Activated T-cell treated with anti-CD3 and anti-CD28 coated beads, Interleukin-2, amount 50 U/mL, for 24 hours (primary cell): ENCODE measurements at regions not wholly inside any gene's neighbourhood (a gene's known extent, or its start where the extent isn't known, plus 50 kb on each side); places are given as distances from the start of the nearest gene placed in this dataset.
"Not testable (repeated sequence)": the region's sequence is repeated elsewhere in the genome, so short reads cannot be mapped to it uniquely, and the experiment has no call there.

ENCODE experiments used
- DNase-seq: peaks from one replicate; pipeline ENCODE4 v3.0.0-alpha.2; 2020
- H3K27ac Mint-ChIP-seq: 2 replicates; pipeline ENCODE4 v1.8.0; 2020; ENCODE audit warnings: mild to moderate bottlenecking, mixed read lengths
- H3K27me3 Mint-ChIP-seq: 2 replicates; pipeline ENCODE4 v1.8.0; 2020; ENCODE audit warnings: mixed read lengths
- H3K36me3 Mint-ChIP-seq: 2 replicates; pipeline ENCODE4 v1.8.0; 2020; ENCODE audit warnings: low read depth, mixed read lengths
- H3K4me1 Mint-ChIP-seq: 2 replicates; pipeline ENCODE4 v1.8.0; 2020; ENCODE audit warnings: low read depth, mixed read lengths
- H3K4me3 Mint-ChIP-seq: 2 replicates; pipeline ENCODE4 v1.8.0; 2020; ENCODE audit warnings: mild to moderate bottlenecking, moderate library complexity, mixed read lengths
- H3K9me3 Mint-ChIP-seq: 2 replicates; pipeline ENCODE4 v1.8.0; 2020; ENCODE audit warnings: mixed read lengths

DNA sequence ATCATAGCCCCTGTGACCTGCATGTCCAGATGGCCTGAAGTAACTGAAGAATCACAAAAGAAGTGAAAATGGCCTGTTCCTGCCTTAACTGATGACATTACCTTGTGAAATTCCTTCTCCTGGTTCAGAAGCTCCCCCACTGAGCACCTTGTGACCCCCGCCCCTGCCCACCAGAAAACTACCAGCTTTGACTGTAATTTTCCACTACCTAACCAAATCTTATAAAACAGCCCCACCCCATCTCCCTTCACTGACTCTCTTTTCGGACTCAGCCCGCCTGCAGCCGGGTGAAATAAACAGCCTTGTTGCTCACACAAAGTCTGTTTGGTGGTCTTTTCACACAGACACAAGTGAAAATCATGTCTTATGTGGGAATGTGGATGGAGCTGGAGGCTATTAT lies 373.9 kb upstream of the TRPC7 start:
- H3K27me3 Mint-ChIP-seq, H3K36me3 Mint-ChIP-seq, H3K4me3 Mint-ChIP-seq, DNase-seq, H3K27ac Mint-ChIP-seq, H3K4me1 Mint-ChIP-seq, H3K9me3 Mint-ChIP-seq: not testable (repeated sequence)

DNA sequence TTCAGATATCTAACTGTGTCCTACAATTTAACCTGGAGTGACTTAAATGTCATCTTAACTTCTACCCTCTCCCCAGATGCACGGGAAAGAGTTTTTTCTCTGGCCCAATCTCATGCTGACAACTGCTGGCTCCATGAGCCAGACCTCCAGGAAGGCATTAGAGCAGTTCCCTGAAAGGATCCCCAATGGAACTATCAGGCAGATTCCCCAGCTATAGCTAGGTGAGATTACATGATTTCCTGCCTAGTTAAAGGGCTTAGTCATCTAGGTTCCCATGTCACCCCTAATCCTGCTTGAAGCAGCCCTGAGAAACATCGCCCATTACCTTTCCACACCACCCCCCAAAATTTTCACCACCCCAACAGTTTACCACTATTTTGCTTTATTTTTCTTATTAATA lies 373.5 kb upstream of the TRPC7 start:
- no peak overlapping the region for H3K27ac Mint-ChIP-seq
- DNase-seq, result no peak
- no peaks in the 10 kb centered on the region for H3K4me1 Mint-ChIP-seq
- H3K9me3 Mint-ChIP-seq, result peaks cover 10% of the 10 kb centered on the region
- no peaks in the 10 kb centered on the region for H3K36me3 Mint-ChIP-seq
- H3K4me3 Mint-ChIP-seq, result no peak overlapping the region
- no peaks in the 10 kb centered on the region for H3K27me3 Mint-ChIP-seq

GRCh38 chr5:136736021-136736420 lies 370.7 kb upstream of the TRPC7 start:
- no peak overlapping the region for H3K27ac Mint-ChIP-seq
- H3K4me3 Mint-ChIP-seq, result no peak overlapping the region
- H3K9me3 Mint-ChIP-seq, result no peaks in the 10 kb centered on the region
- no peak for DNase-seq
- no peaks in the 10 kb centered on the region for H3K36me3 Mint-ChIP-seq
- H3K4me1 Mint-ChIP-seq, result no peaks in the 10 kb centered on the region
- H3K27me3 Mint-ChIP-seq, result no peaks in the 10 kb centered on the region

- DNase-seq, H3K9me3 Mint-ChIP-seq, H3K4me1 Mint-ChIP-seq, H3K27ac Mint-ChIP-seq, H3K27me3 Mint-ChIP-seq, H3K36me3 Mint-ChIP-seq, H3K4me3 Mint-ChIP-seq: not testable (repeated sequence)
These were observed 370.3 kb upstream of the TRPC7 start for GRCh38 chr5:136735611-136736010.

DNA sequence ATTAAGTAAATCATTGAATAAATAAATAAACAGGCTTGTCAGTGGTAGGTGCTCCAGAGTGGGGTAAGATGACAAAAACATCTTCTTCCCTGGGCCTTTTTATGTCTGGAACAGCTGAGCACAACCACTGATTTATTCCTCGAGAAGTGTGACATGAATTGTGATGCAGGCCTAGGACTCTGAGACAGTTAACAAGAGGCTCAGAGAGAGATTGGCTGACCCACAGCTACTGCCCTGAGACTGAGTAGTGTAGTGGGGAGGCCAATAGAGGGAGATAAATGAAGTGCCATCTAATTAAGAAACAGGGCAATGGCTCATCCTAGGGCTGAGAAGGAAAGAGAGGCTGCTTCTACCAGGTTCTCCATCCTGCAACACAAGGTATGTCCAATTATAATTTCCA lies 369.3 kb upstream of the TRPC7 start:
- no peak overlapping the region for H3K4me3 Mint-ChIP-seq
- no peaks in the 10 kb centered on the region for H3K36me3 Mint-ChIP-seq
- no peak for DNase-seq
- no peaks in the 10 kb centered on the region for H3K9me3 Mint-ChIP-seq
- no peaks in the 10 kb centered on the region for H3K27me3 Mint-ChIP-seq
- H3K27ac Mint-ChIP-seq, result no peak overlapping the region
- no peaks in the 10 kb centered on the region for H3K4me1 Mint-ChIP-seq

DNA sequence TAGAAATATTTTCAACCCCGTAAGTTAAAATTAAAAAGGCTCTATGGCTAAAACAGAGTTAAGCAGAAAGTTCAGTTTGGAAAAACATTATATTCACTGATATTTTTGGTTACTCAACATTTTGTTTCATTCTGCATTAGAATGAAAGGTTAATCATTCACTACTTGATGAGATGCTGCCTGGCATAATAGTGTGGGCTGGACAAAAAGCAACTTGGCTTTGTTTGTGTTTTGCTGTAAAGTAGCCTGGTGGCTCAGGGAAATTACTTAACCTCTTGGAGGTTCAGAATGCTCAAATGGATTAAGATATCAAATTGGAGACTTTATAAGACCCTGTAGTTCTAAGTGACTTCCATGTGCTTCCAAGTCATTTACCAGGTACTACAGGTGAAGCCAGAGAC lies 367.4 kb upstream of the TRPC7 start:
- no peak overlapping the region for H3K27ac Mint-ChIP-seq
- H3K27me3 Mint-ChIP-seq, result no peaks in the 10 kb centered on the region
- no peaks in the 10 kb centered on the region for H3K4me1 Mint-ChIP-seq
- H3K9me3 Mint-ChIP-seq, result no peaks in the 10 kb centered on the region
- no peak overlapping the region for H3K4me3 Mint-ChIP-seq
- H3K36me3 Mint-ChIP-seq, result no peaks in the 10 kb centered on the region
- no peak for DNase-seq

- no peaks in the 10 kb centered on the region for H3K36me3 Mint-ChIP-seq
- DNase-seq, result no peak
- peaks cover 3% of the 10 kb centered on the region for H3K9me3 Mint-ChIP-seq
- H3K4me1 Mint-ChIP-seq, result no peaks in the 10 kb centered on the region
- no peak overlapping the region for H3K27ac Mint-ChIP-seq
- no peak overlapping the region for H3K4me3 Mint-ChIP-seq
- H3K27me3 Mint-ChIP-seq, result no peaks in the 10 kb centered on the region
These were observed 366.0 kb upstream of the TRPC7 start for GRCh38 chr5:136731241-136731900.

DNA sequence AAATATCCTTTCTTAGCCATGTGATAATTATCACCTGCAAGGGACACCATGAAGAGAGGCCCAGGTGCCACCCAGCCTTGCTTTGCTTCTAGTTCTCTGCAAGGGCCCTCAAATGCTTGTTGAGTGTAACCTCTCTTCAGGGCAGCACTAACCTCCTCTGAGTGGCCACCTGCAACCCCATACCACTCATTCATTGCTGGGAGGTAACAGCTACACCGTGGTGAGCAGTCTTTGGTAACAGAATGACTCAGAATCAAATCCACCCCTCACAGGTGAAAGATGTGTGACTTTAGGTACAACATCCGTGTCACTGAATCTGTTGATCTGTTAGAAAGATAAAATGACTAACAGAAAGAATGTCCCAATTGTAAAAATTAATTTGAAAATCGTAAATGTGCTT lies 365.1 kb upstream of the TRPC7 start:
- no peak for DNase-seq
- Mint-ChIP-seq H3K36me3 (no peaks in the 10 kb centered on the region), H3K9me3 (peaks cover 3% of the 10 kb centered on the region), H3K27ac (no peak overlapping the region), H3K4me1 (no peaks in the 10 kb centered on the region), H3K27me3 (no peaks in the 10 kb centered on the region), H3K4me3 (no peak overlapping the region)

DNA sequence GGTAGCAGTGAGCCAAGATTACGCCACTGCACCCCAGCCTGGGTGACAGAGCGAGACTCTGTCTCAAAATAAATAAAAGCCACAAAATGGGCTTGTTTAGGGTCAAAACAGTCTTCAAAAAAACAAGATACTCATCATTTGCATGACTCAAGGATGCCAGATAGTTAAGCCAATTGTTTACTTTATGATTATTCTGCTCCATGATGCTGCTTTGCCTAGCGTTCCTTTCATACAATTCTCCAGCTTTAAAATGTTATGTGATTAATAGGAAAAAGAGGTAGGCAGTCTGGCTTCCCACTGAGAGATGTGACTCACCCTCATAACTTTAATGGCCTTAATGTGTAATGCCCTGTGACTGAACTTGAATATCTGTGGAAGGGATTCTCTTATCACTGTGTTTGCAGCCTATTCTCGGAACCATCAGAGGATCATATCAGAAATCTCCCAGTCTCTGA lies 364.6 kb upstream of the TRPC7 start:
- Mint-ChIP-seq H3K9me3 (peaks cover 3% of the 10 kb centered on the region), H3K4me1 (no peaks in the 10 kb centered on the region), H3K27ac (no peak overlapping the region), H3K36me3 (no peaks in the 10 kb centered on the region), H3K27me3 (no peaks in the 10 kb centered on the region), H3K4me3 (no peak overlapping the region)
- no peak for DNase-seq

- Mint-ChIP-seq H3K4me1 (no peaks in the 10 kb centered on the region), H3K9me3 (peaks cover 3% of the 10 kb centered on the region), H3K4me3 (no peak overlapping the region), H3K27ac (no peak overlapping the region), H3K36me3 (no peaks in the 10 kb centered on the region), H3K27me3 (no peaks in the 10 kb centered on the region)
- no peak for DNase-seq
These were observed 361.2 kb upstream of the TRPC7 start for GRCh38 chr5:136726506-136726905.

GRCh38 chr5:136724161-136724560 lies 358.8 kb upstream of the TRPC7 start:
- Mint-ChIP-seq H3K9me3 (peaks cover 3% of the 10 kb centered on the region), H3K27ac (no peak overlapping the region), H3K36me3 (no peaks in the 10 kb centered on the region), H3K27me3 (no peaks in the 10 kb centered on the region), H3K4me3 (no peak overlapping the region), H3K4me1 (no peaks in the 10 kb centered on the region)
- DNase-seq, result no peak

GRCh38 chr5:136722581-136722980 lies 357.2 kb upstream of the TRPC7 start:
- Mint-ChIP-seq H3K9me3 (peaks cover 3% of the 10 kb centered on the region), H3K4me3 (no peak overlapping the region), H3K36me3 (no peaks in the 10 kb centered on the region), H3K27ac (no peak overlapping the region), H3K4me1 (no peaks in the 10 kb centered on the region), H3K27me3 (no peaks in the 10 kb centered on the region)
- DNase-seq, result no peak

DNA sequence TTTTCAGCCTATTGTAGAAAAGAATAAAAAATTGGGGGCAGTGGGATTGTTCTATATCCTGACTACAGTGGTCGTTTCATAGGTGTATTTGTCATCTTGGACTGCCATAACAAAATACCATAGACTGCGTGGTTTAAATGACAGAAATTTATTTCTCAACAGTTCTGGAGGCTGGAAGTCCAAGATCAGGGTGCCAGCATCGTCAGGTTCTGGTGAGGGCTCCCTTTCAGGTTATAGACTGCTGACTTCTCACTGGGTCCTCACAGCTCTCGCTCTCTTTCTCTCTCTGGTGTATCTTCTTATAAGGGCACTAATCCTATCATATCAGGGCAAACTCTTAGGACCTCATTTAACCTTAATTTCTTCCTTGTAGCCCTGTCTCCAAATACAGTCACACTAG lies 356.7 kb upstream of the TRPC7 start:
- Mint-ChIP-seq H3K9me3 (peaks cover 3% of the 10 kb centered on the region), H3K36me3 (no peaks in the 10 kb centered on the region), H3K27ac (no peak overlapping the region), H3K27me3 (no peaks in the 10 kb centered on the region), H3K4me3 (no peak overlapping the region), H3K4me1 (no peaks in the 10 kb centered on the region)
- DNase-seq, result no peak

DNA sequence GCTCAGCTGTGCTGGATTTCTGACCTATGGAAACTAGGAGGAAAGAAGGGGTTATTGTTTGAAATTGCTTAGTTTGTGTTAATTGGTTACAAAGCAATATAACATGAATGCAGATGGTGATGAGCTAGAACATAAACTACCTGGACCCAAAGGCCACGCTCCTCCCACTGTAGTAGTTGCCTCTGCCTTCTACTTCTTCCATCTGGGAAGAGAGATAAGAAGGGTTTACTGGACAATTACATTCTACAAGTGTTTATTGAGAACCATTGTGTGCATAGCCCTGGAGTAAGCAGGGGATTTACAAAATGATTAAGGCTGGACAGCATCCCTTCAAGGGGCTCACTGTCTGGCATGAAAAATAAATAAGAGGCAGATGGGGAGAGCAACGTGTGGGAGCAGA lies 355.3 kb upstream of the TRPC7 start:
- Mint-ChIP-seq H3K4me1 (no peaks in the 10 kb centered on the region), H3K27ac (no peak overlapping the region), H3K4me3 (no peak overlapping the region), H3K36me3 (no peaks in the 10 kb centered on the region), H3K9me3 (no peaks in the 10 kb centered on the region), H3K27me3 (no peaks in the 10 kb centered on the region)
- DNase-seq, result no peak

GRCh38 chr5:136717917-136718316 lies 352.6 kb upstream of the TRPC7 start:
- Mint-ChIP-seq H3K4me3 (no peak overlapping the region), H3K4me1 (no peaks in the 10 kb centered on the region), H3K27me3 (no peaks in the 10 kb centered on the region), H3K27ac (no peak overlapping the region), H3K36me3 (no peaks in the 10 kb centered on the region), H3K9me3 (no peaks in the 10 kb centered on the region)
- DNase-seq, result no peak

DNA sequence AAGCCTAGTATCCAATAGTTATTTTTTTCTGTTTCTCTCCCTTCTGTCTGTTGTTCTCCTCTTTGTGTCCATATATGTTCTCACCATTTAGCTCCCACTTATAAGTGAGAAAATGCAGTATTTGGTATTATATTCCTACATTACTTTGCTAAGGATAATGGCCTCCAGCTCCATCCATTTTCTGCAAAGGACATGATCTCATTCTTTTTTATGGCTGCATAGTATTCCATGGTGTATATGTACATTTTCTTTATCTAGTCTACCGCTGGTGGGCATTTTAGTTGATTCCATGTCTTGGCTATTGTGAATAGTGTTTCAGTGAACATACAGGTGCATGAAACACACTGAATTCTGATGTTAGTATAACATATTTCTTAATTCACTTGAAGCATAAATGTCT lies 348.9 kb upstream of the TRPC7 start:
- Mint-ChIP-seq H3K27ac (no peak overlapping the region), H3K4me1 (no peaks in the 10 kb centered on the region), H3K4me3 (no peak overlapping the region), H3K9me3 (peaks cover 2% of the 10 kb centered on the region), H3K27me3 (no peaks in the 10 kb centered on the region), H3K36me3 (no peaks in the 10 kb centered on the region)
- no peak for DNase-seq
